KBM-7 (cell line): ENCODE measurements at regions not wholly inside any gene's neighbourhood (a gene's known extent, or its start where the extent isn't known, plus 50 kb on each side); places are given as distances from the start of the nearest gene placed in this dataset.
"Not testable (repeated sequence)": the region's sequence is repeated elsewhere in the genome, so short reads cannot be mapped to it uniquely, and the experiment has no call there.

Experiments used
- DNase-seq: peaks from one replicate; pipeline ENCODE4 v3.0.0-alpha.2; 2015
- in situ Hi-C: fragments of 300-500 bp; cut with MboI; formaldehyde crosslinking; loops from 2 replicates; pipeline ENCODE4 v1.14.3; 2020; ENCODE audit warnings: low sequenced_read_pairs, low pct_unique_long_range_greater_than_20kb, mixed read lengths

GRCh38 chr11:37946155-37946766 is 1348.2 kb upstream of the RAG2 start:
- DNase-seq = peak; percentile 59
- in situ Hi-C loops = no loop called here

GRCh38 chr11:37942081-37942480 is 1344.0 kb upstream of the RAG2 start:
- in situ Hi-C loops = no loop called here

GRCh38 chr11:37929100-37929653 is 1331.1 kb upstream of the RAG2 start:
- in situ Hi-C loops = no loop called here
- peak; percentile 9 for DNase-seq

More at GRCh38 chr11:37942081-37942480, 1344.0 kb upstream of the RAG2 start:
- DNase-seq = no peak

DNA sequence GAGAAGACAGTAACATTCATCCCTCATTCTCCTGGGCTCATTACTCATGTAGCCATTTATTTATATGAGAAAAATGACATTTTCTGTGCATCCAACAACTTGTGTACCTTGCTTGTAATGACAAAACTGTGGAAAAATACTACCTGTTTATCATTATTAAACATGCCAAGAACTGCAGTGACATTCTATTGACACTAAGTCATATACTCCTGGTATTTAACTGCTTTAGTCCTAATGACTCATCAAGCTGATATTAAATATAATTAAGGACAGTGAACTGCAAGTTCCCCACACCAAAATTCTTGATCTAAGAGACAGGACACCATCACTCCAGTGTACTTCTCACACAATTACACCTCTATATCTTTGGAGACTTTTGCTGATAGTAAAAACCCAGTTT is 1328.7 kb upstream of the RAG2 start:
- no peak for DNase-seq
- in situ Hi-C loops = no loop called here

GRCh38 chr11:37916331-37916730 is 1318.3 kb upstream of the RAG2 start:
- in situ Hi-C loops = no loop called here
- DNase-seq = no peak

- no peak for DNase-seq
- in situ Hi-C loops = no loop called here
These were observed 1316.8 kb upstream of the RAG2 start for GRCh38 chr11:37914859-37915258.

DNA sequence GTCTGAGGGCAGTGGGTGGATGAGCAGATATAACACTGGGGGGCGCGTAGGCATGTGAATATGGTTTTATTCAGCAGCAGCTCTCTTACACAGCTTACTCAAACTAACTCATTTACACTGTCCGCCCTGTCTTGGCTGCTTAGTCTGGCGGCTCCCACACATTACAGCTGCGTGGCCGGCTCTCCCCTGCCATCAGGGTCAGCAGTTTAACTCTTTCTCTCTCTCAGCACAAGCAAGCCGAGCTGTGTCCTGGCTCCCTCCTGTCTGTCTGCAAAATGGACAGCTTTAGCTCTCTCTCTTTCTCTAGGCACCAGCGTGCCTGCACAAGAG is 1310.1 kb upstream of the RAG2 start:
- in situ Hi-C loops = no loop called here

GRCh38 chr11:37907436-37908218 is 1309.6 kb upstream of the RAG2 start:
- in situ Hi-C loops = no loop called here
- no peak for DNase-seq

More for the DNA sequence above, 1310.1 kb upstream of the RAG2 start:
- DNase-seq = no peak

- in situ Hi-C loops = no loop called here
- DNase-seq = no peak
These were observed 1307.8 kb upstream of the RAG2 start for GRCh38 chr11:37905707-37906417.

- peak; percentile 33 for DNase-seq
- in situ Hi-C loops = no loop called here
These were observed 1298.0 kb upstream of the RAG2 start for GRCh38 chr11:37896016-37896415.

GRCh38 chr11:37881741-37882140 is 1283.7 kb upstream of the RAG2 start:
- in situ Hi-C loops = no loop called here

GRCh38 chr11:37861671-37862070 is 1263.6 kb upstream of the RAG2 start:
- in situ Hi-C loops = no loop called here
- DNase-seq = no peak

More at GRCh38 chr11:37881741-37882140, 1283.7 kb upstream of the RAG2 start:
- DNase-seq = no peak

DNA sequence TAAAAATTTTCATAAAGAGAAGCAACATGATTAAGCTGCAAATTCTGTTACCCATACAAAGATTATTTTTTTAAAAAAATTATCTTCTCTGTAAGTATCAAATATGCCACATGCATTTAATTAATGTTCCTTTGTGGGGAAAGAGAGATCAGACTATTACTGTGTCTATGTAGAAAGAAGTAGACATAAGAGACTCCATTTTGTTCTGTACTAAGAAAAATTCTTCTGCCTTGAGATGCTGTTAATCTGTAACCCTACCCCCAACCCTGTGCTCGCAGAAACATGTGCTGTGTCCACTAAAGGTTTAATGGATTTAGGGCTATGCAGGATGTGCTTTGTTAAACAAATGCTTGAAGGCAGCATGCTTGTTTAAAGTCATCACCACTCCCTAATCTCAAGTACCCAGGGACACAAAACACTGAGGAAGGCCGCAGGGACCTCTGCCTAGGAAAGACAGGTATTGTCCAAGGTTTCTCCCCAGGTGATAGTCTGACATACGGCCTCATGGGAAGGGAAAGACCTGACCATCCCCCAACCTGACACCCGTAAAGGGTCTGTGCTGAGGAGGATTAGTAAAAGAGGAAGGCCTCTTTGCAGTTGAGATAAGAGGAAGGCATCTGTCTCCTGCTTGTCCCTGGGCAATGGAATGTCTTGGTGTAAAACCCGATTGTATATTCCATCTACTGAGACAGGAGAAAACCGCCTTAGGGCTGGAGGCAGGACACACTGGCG is 1260.9 kb upstream of the RAG2 start:
- DNase-seq, in situ Hi-C loops: not testable (repeated sequence)

DNA sequence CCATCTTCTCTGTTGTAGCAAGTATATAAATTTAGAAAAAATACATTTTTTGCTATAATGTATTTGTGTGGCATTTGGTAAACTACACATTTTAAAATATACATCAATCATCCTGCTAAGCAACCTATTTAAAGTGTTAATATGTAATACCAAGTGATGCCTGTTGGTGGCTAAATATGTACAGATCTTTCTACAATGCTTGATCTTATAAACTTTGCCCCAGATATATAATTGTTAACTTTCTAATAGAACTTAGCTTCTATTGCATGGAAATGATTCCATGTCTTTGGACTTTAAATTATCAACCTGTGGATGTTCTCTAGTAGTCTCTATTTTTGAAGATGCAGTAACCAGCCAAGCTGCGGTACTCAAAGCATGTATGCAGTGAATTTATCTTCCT is 1260.4 kb upstream of the RAG2 start:
- in situ Hi-C loops = no loop called here

DNA sequence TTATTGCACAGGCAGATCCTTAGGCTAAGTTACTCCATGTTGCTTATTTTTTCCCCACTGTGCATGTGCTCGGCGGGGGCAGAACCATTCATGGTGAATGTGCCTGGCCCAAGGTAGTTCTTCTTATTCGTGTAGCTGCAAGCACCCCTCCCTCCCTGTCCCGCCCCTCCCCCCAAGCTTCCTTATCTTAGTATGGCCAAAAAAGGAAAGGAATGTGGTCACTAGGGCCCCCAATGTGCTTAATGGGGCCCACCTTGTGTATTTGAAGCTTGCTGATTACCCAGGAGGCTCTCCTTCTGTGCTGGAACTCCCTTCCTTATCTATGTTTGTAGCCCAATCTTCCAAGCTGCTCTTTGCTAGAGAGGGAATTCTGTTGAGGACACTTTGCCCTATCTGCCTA is 1259.7 kb upstream of the RAG2 start:
- in situ Hi-C loops = no loop called here
- DNase-seq = no peak

More for the DNA sequence above, 1260.4 kb upstream of the RAG2 start:
- DNase-seq = no peak

DNA sequence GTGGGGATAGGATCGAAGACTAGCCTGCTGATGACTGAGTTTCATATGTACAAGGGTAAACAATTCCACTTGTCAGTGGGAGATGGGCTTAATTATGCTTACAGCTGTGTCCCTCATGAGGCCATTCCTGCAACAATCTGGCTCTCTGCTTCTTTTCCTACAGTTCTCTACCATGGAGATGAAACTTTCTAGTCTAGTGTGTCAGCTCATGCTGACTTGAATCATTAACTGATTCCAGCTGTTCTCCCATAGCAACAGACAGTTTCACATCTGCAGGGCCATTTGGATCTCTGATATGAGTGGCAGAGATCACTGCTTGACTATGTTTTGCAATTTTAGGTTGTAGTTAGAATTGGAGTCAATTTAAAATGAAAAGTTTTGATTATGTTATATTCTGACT is 1251.7 kb upstream of the RAG2 start:
- DNase-seq = no peak
- in situ Hi-C loops = no loop called here

GRCh38 chr11:37843603-37844002 is 1245.6 kb upstream of the RAG2 start:
- no peak for DNase-seq
- in situ Hi-C loops = no loop called here

GRCh38 chr11:37841016-37841415 is 1243.0 kb upstream of the RAG2 start:
- DNase-seq = no peak
- in situ Hi-C loops = no loop called here

GRCh38 chr11:37840345-37840744 is 1242.3 kb upstream of the RAG2 start:
- DNase-seq, in situ Hi-C loops: not testable (repeated sequence)
